SK-N-SH (cell line): ENCODE measurements at regions not wholly inside any gene's neighbourhood (a gene's known extent, or its start where the extent isn't known, plus 50 kb on each side); places are given as distances from the start of the nearest gene placed in this dataset.

ENCODE experiments used
- CTCF ChIA-PET: fragments of 300-600, 350-600 bp; formaldehyde crosslinking; extraction: SDS; loops from one replicate; lab custom pipeline; 2021; lab: Yijun Ruan, JAX
- POLR2A ChIA-PET: fragments of 350-600 bp; sonication (Branson Sonifier 250); formaldehyde crosslinking; extraction: SDS; loops from one replicate; lab custom pipeline; 2020; ENCODE audit warnings: antibody characterized with exemption, inconsistent platforms; lab: Yijun Ruan, JAX
- DNase-seq: peaks from one replicate; pipeline ENCODE4 v3.0.0; 2012
- H2AFZ ChIP-seq: fragments of 200-600 bp; sonication (generic); 2 replicates; pipeline ENCODE4 v1.8.1; 2016; ENCODE audit warnings: antibody characterized with exemption, mild to moderate bottlenecking, low read depth
- H3F3A ChIP-seq: fragments of 200-600 bp; sonication (generic); replicated peaks from 2 replicates; pipeline ENCODE3; 2016; ENCODE audit warnings: antibody characterized with exemption, mild to moderate bottlenecking; ENCODE audit not compliant: insufficient read depth
- H3K27ac ChIP-seq, 2 experiments: fragments of 200-500 bp in 1 of 2; fragments of 200-600 bp in 1 of 2; sonication (Bioruptor generic) in 1 of 2; sonication (generic), shearing (Covaris generic) in 1 of 2; 2 replicates each; pipeline versions ENCODE4 v1.5.1 to v1.6.1; 2014 to 2016; ENCODE audit warnings: low read depth in 2 of 2, inconsistent platforms in 1 of 2, low read length in 1 of 2, mild to moderate bottlenecking in 1 of 2, mixed read lengths in 1 of 2
- H3K27me3 ChIP-seq: fragments of 200-600 bp; sonication (generic), shearing (Covaris generic); 2 replicates; pipeline ENCODE4 v1.6.1; 2016; ENCODE audit warnings: mixed run types; ENCODE audit not compliant: insufficient read depth
- H3K36me3 ChIP-seq, 2 experiments: fragments of 200-500 bp in 1 of 2; fragments of 200-600 bp in 1 of 2; sonication (Bioruptor generic) in 1 of 2; sonication (generic) in 1 of 2; replicated peaks in 1 of 2; 2 replicates each; pipeline versions ENCODE3 to v1.5.1; 2014 to 2016; ENCODE audit warnings: low read length in 1 of 2, mild to moderate bottlenecking in 1 of 2; ENCODE audit not compliant: insufficient read depth in 2 of 2, control insufficient read depth in 1 of 2
- H3K4me1 ChIP-seq, 2 experiments: fragments of 200-500 bp in 1 of 2; fragments of 200-600 bp in 1 of 2; sonication (Bioruptor generic) in 1 of 2; sonication (generic), shearing (Covaris generic) in 1 of 2; 2 replicates each; pipeline versions ENCODE4 v1.5.1 to v1.6.1; 2014 to 2016; ENCODE audit warnings: low read depth in 1 of 2, low read length in 1 of 2, mixed run types in 1 of 2; ENCODE audit not compliant: insufficient read depth in 2 of 2, control insufficient read depth in 1 of 2
- H3K4me2 ChIP-seq: fragments of 200-600 bp; sonication (generic), shearing (Covaris generic); 2 replicates; pipeline ENCODE4 v1.6.1; 2017; ENCODE audit warnings: mixed run types
- H3K4me3 ChIP-seq, 2 experiments: fragments of 200-500 bp in 1 of 2; fragments of 200-600 bp in 1 of 2; sonication (Bioruptor generic) in 1 of 2; sonication (generic), shearing (Covaris generic) in 1 of 2; 2 replicates each; pipeline versions ENCODE4 v1.5.1 to v1.8.1; 2014 to 2016; ENCODE audit warnings: low read depth in 2 of 2, inconsistent platforms in 1 of 2, low read length in 1 of 2, mild to moderate bottlenecking in 1 of 2, mixed read lengths in 1 of 2, moderate library complexity in 1 of 2
- H3K79me2 ChIP-seq: fragments of 200-600 bp; sonication (generic); 2 replicates; pipeline ENCODE4 v1.8.1; 2017; ENCODE audit warnings: mild to moderate bottlenecking; ENCODE audit not compliant: insufficient read depth
- H3K9ac ChIP-seq: fragments of 200-600 bp; sonication (generic); 2 replicates; pipeline ENCODE4 v1.6.1; 2017; ENCODE audit warnings: mixed run types
- H3K9me2 ChIP-seq: fragments of 200-600 bp; sonication (generic); 2 replicates; pipeline ENCODE4 v1.6.1; 2017; ENCODE audit warnings: mixed run types
- H3K9me3 ChIP-seq: fragments of 200-600 bp; sonication (generic); 2 replicates; pipeline ENCODE4 v1.6.1; 2017; ENCODE audit warnings: mixed run types, mild to moderate bottlenecking, moderate library complexity
- H4K20me1 ChIP-seq: fragments of 200-600 bp; sonication (generic); 2 replicates; pipeline ENCODE4 v1.6.1; 2017; ENCODE audit warnings: mild to moderate bottlenecking, mixed run types; ENCODE audit not compliant: insufficient read depth
- ELF1 ChIP-seq: IDR thresholded peaks from 2 replicates; pipeline ENCODE4 v1.4.0; 2012
- EZH2phosphoT487 ChIP-seq: fragments of 200-600 bp; sonication (generic); IDR thresholded peaks from 2 replicates; pipeline ENCODE4 v1.6.1; 2017; ENCODE audit warnings: low read depth, mixed run types, mild to moderate bottlenecking, antibody characterized with exemption, moderate library complexity, borderline replicate concordance
- FOXJ3 ChIP-seq: sonication (generic); formaldehyde crosslinking; IDR thresholded peaks from 2 replicates; pipeline ENCODE4 v1.5.1; 2020; ENCODE audit warnings: mild to moderate bottlenecking, missing genetic modification reagents
- FOXM1 ChIP-seq: IDR thresholded peaks from 2 replicates; pipeline ENCODE4 v1.4.0; 2012; ENCODE audit warnings: low read depth, mild to moderate bottlenecking
- MAX ChIP-seq: IDR thresholded peaks from 2 replicates; pipeline ENCODE4 v1.4.0; 2012; ENCODE audit warnings: low read depth
- MEF2A ChIP-seq: IDR thresholded peaks from 2 replicates; pipeline ENCODE4 v1.4.0; 2012; ENCODE audit warnings: low read depth, borderline replicate concordance
- MXI1 ChIP-seq: IDR thresholded peaks from 2 replicates; pipeline ENCODE4 v1.6.1; 2012; ENCODE audit warnings: mild to moderate bottlenecking, low read depth, low read length, improper control_type of control experiment
- NFIC ChIP-seq: IDR thresholded peaks from 2 replicates; pipeline ENCODE4 v1.4.0; 2012; ENCODE audit warnings: borderline replicate concordance
- NRF1 ChIP-seq: IDR thresholded peaks from 2 replicates; pipeline ENCODE4 v1.6.1; 2012; ENCODE audit warnings: low read depth, mild to moderate bottlenecking, low read length
- RAD21 ChIP-seq: IDR thresholded peaks from 2 replicates; pipeline ENCODE4 v1.6.1; 2012; ENCODE audit warnings: mild to moderate bottlenecking, low read length
- RCOR1 ChIP-seq: fragments of 150-350 bp; IDR thresholded peaks from 2 replicates; pipeline ENCODE4 v1.6.1; 2017; ENCODE audit warnings: antibody characterized with exemption, low read length
- RFX5 ChIP-seq: IDR thresholded peaks from 2 replicates; pipeline ENCODE4 v1.6.1; 2012; ENCODE audit warnings: mild to moderate bottlenecking, improper control_type of control experiment, low read length
- RXRA ChIP-seq: IDR thresholded peaks from 2 replicates; pipeline ENCODE4 v1.4.0; 2012; ENCODE audit warnings: low read depth, mild to moderate bottlenecking, borderline replicate concordance
- SMC3 ChIP-seq: IDR thresholded peaks from 2 replicates; pipeline ENCODE4 v1.6.1; 2012; ENCODE audit warnings: low read depth, low read length, improper control_type of control experiment
- TCF12 ChIP-seq: IDR thresholded peaks from 2 replicates; pipeline ENCODE4 v1.4.0; 2012
- TF ChIP-seq, protein P1 (sequence below): IDR thresholded peaks from 2 replicates; pipeline ENCODE4 v1.6.1; 2012; ENCODE audit warnings: mild to moderate bottlenecking, low read depth, low read length, moderate library complexity
- TF ChIP-seq, protein P2 (sequence below): IDR thresholded peaks from 2 replicates; pipeline ENCODE4 v1.4.0; 2012; ENCODE audit warnings: low read depth, borderline replicate concordance
- TF ChIP-seq, protein P3 (sequence below): IDR thresholded peaks from 2 replicates; pipeline ENCODE4; 2012
- TF ChIP-seq, protein P4 (sequence below): fragments of 150-350 bp; IDR thresholded peaks from 2 replicates; pipeline ENCODE4 v1.6.1; 2017; ENCODE audit warnings: antibody characterized with exemption, low read length, low read depth, borderline replicate concordance

- TF ChIP-seq MEF2A = no peak
- TF ChIP-seq FOXM1 = no peak
- no peak for TF ChIP-seq NFIC
- TF ChIP-seq RCOR1 = no peak
- TF ChIP-seq, protein P1, sequence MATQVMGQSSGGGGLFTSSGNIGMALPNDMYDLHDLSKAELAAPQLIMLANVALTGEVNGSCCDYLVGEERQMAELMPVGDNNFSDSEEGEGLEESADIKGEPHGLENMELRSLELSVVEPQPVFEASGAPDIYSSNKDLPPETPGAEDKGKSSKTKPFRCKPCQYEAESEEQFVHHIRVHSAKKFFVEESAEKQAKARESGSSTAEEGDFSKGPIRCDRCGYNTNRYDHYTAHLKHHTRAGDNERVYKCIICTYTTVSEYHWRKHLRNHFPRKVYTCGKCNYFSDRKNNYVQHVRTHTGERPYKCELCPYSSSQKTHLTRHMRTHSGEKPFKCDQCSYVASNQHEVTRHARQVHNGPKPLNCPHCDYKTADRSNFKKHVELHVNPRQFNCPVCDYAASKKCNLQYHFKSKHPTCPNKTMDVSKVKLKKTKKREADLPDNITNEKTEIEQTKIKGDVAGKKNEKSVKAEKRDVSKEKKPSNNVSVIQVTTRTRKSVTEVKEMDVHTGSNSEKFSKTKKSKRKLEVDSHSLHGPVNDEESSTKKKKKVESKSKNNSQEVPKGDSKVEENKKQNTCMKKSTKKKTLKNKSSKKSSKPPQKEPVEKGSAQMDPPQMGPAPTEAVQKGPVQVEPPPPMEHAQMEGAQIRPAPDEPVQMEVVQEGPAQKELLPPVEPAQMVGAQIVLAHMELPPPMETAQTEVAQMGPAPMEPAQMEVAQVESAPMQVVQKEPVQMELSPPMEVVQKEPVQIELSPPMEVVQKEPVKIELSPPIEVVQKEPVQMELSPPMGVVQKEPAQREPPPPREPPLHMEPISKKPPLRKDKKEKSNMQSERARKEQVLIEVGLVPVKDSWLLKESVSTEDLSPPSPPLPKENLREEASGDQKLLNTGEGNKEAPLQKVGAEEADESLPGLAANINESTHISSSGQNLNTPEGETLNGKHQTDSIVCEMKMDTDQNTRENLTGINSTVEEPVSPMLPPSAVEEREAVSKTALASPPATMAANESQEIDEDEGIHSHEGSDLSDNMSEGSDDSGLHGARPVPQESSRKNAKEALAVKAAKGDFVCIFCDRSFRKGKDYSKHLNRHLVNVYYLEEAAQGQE = no peak
- no peak for TF ChIP-seq EZH2phosphoT487
- TF ChIP-seq MXI1 = no peak
- no peak for TF ChIP-seq MAX
- TF ChIP-seq RXRA = no peak
- TF ChIP-seq, protein P2, sequence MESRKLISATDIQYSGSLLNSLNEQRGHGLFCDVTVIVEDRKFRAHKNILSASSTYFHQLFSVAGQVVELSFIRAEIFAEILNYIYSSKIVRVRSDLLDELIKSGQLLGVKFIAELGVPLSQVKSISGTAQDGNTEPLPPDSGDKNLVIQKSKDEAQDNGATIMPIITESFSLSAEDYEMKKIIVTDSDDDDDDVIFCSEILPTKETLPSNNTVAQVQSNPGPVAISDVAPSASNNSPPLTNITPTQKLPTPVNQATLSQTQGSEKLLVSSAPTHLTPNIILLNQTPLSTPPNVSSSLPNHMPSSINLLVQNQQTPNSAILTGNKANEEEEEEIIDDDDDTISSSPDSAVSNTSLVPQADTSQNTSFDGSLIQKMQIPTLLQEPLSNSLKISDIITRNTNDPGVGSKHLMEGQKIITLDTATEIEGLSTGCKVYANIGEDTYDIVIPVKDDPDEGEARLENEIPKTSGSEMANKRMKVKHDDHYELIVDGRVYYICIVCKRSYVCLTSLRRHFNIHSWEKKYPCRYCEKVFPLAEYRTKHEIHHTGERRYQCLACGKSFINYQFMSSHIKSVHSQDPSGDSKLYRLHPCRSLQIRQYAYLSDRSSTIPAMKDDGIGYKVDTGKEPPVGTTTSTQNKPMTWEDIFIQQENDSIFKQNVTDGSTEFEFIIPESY = no peak
- TF ChIP-seq, protein P3, sequence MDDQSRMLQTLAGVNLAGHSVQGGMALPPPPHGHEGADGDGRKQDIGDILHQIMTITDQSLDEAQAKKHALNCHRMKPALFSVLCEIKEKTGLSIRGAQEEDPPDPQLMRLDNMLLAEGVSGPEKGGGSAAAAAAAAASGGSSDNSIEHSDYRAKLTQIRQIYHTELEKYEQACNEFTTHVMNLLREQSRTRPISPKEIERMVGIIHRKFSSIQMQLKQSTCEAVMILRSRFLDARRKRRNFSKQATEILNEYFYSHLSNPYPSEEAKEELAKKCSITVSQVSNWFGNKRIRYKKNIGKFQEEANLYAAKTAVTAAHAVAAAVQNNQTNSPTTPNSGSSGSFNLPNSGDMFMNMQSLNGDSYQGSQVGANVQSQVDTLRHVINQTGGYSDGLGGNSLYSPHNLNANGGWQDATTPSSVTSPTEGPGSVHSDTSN = no peak
- TF ChIP-seq, protein P4, sequence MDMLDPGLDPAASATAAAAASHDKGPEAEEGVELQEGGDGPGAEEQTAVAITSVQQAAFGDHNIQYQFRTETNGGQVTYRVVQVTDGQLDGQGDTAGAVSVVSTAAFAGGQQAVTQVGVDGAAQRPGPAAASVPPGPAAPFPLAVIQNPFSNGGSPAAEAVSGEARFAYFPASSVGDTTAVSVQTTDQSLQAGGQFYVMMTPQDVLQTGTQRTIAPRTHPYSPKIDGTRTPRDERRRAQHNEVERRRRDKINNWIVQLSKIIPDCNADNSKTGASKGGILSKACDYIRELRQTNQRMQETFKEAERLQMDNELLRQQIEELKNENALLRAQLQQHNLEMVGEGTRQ = no peak
- no peak for TF ChIP-seq ELF1
- no peak for TF ChIP-seq TCF12
- TF ChIP-seq SMC3 = no peak
- no peak for TF ChIP-seq RFX5
- no peak for TF ChIP-seq RAD21
- TF ChIP-seq NRF1 = no peak
- no peak for TF ChIP-seq FOXJ3
- Histone ChIP-seq H3K36me3 (no peaks in the 10 kb centered on the region), H2AFZ (no peak overlapping the region), H3K9ac (no peak overlapping the region), H3F3A (no peaks in the 10 kb centered on the region), H3K4me3 (no peak overlapping the region), H3K4me1 (peaks cover 0 to 6% of the 10 kb centered on the region in 2 experiments; a peak in 2 of 4 replicates), H3K9me2 (no peaks in the 10 kb centered on the region), H3K27ac (no peak overlapping the region), H3K9me3 (no peaks in the 10 kb centered on the region), H3K4me2 (no peak overlapping the region), H4K20me1 (no peaks in the 10 kb centered on the region), H3K79me2 (no peaks in the 10 kb centered on the region), H3K27me3 (no peaks in the 10 kb centered on the region)
- no peak for DNase-seq
- POLR2A ChIA-PET = no interaction called here
- CTCF ChIA-PET = interaction anchor here (1.2 kb wide), 2 partner anchors 10 to 97 kb away, joined by 3 to 4 read pairs; partner anchors contain the start of gene TRIB2
Observed at GRCh38 chr2:12813166-12813565, 96.4 kb downstream of the TRIB2 start.
